ENCODE measurements at regions not wholly inside any gene's neighbourhood (a gene's known extent, or its start where the extent isn't known, plus 50 kb on each side); places are given as distances from the start of the nearest gene placed in this dataset.
"Not testable (repeated sequence)": the region's sequence is repeated elsewhere in the genome, so short reads cannot be mapped to it uniquely, and the experiment has no call there.

GRCh38 chr12:111124183-111124582, 203.8 kb upstream of the MYL2 start:
- DNase-seq (ENCODE audit: low spot score) (no peak), ATAC-seq (ENCODE audit: low FRiP score) (no peak)
- no peak for TF ChIP-seq CTCF (IDR thresholded peaks at IDR 0.05)

GRCh38 chr12:111123390-111123789, 203.0 kb upstream of the MYL2 start:
- DNase-seq (ENCODE audit: low spot score) (no peak), ATAC-seq (ENCODE audit: low FRiP score) (no peak)
- TF ChIP-seq CTCF (IDR thresholded peaks at IDR 0.05): no peak

DNA sequence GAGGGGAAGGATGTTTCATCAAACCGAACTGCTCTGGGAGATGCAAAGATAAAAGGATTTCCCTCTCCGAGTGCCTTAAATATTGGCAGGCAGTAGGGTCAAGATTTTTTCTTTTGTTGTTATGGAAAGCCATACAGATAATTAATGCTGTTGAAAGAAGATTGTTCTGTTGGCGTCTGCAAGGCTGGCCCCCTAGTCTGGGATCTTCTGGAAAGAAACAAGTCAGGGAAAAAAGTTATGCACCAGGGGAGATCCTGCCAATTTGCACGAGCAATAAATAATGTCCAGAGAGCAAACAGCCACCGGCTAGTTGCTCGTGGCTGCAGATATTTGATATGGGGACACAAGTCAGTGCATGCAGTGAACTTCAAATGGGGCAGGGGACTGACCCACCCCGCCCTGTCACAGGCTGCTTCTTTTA, 202.1 kb upstream of the MYL2 start:
- no peak for TF ChIP-seq CTCF (IDR thresholded peaks at IDR 0.05)
- DNase-seq (ENCODE audit: low spot score) (no peak), ATAC-seq (ENCODE audit: low FRiP score) (no peak)

- DNase-seq (ENCODE audit: low spot score) (no peak), ATAC-seq (ENCODE audit: low FRiP score) (no peak)
- no peak for TF ChIP-seq CTCF (IDR thresholded peaks at IDR 0.05)
These were observed 201.5 kb upstream of the MYL2 start for GRCh38 chr12:111121840-111122239.

GRCh38 chr12:111120578-111120977, 200.2 kb upstream of the MYL2 start:
- no peak for TF ChIP-seq CTCF (IDR thresholded peaks at IDR 0.05)
- DNase-seq (ENCODE audit: low spot score) (no peak), ATAC-seq (ENCODE audit: low FRiP score) (no peak)

DNA sequence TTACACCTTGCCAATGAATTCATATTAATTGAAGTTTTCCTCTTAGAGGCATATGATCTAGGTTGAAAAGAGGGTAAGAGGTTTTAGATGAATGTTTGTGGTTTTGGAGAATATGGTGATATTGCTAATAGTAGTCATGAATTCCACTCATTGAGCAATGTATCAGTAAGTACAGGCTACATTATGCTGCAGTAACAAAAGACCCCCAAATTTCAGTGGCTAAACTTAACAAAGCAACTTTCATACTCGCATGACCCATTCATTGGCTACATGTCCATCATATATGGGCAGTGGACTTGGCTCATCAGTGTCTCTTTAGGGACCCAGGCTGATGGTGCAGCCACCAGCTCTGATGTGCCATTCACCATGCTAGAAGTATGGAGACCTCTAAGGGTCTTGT, 196.6 kb upstream of the MYL2 start:
- no peak for TF ChIP-seq CTCF (IDR thresholded peaks at IDR 0.05)
- DNase-seq (ENCODE audit: low spot score) (no peak), ATAC-seq (ENCODE audit: low FRiP score) (no peak)

DNA sequence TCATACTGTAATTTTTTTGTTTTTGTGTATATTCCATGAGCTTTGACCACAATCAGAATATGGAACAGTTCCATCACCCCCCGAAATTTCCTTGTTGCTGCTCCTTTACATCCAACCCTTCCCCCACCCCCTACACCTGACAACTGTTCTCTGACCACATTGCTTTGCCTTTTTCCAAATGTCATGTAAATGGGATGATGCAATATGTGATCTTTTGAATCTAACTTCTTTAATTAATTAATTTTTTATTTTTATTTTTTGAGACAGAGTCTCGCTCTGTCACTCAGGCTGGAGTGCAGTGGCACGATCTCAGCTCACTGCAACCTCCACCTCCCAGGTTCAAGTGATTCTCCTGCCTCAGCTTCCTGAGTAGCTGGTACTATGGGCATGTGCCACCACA, 192.9 kb upstream of the MYL2 start:
- not testable (repeated sequence) for DNase-seq (ENCODE audit: low spot score); ATAC-seq (ENCODE audit: low FRiP score)

Data from omental fat pad (tissue), 3 donors.